SK-N-MC (cell line): ENCODE measurements at regions not wholly inside any gene's neighbourhood (a gene's known extent, or its start where the extent isn't known, plus 50 kb on each side); places are given as distances from the start of the nearest gene placed in this dataset.

Experiments
- DNase-seq: peaks from one replicate; pipeline ENCODE4 v3.0.0-alpha.2; 2011; ENCODE audit warnings: low read depth, low spot score
- H3K27ac ChIP-seq: fragments of 200-600 bp; sonication (generic); 2 replicates; pipeline ENCODE4 v1.5.1; 2016; ENCODE audit warnings: mixed run types
- H3K36me3 ChIP-seq: fragments of 200-600 bp; sonication (generic); 2 replicates; pipeline ENCODE4 v1.6.1; 2017; ENCODE audit warnings: antibody characterized with exemption, low read length, mixed read lengths; ENCODE audit not compliant: insufficient read depth
- H3K4me3 ChIP-seq: fragments of 200-600 bp; sonication (generic); 2 replicates; pipeline ENCODE4 v1.5.1; 2016
- H3K9ac ChIP-seq: fragments of 200-600 bp; sonication (generic); 2 replicates; pipeline ENCODE4 v1.8.0; 2017; ENCODE audit warnings: mixed run types, mixed read lengths; ENCODE audit not compliant: insufficient read length
- H3K9me3 ChIP-seq: fragments of 200-600 bp; sonication (generic); 2 replicates; pipeline ENCODE4 v1.6.1; 2017; ENCODE audit warnings: low read depth, mild to moderate bottlenecking, antibody characterized with exemption, low read length, moderate library complexity, mixed read lengths
- EZH2 ChIP-seq: fragments of 200-600 bp; sonication (generic); IDR thresholded peaks from one replicate; pipeline ENCODE4 v1.6.1; 2017; ENCODE audit warnings: antibody characterized with exemption
- FOXP2 ChIP-seq: optimal IDR thresholded peaks from 2 replicates; pipeline ENCODE3; 2011; ENCODE audit warnings: mild to moderate bottlenecking, moderate library complexity; ENCODE audit not compliant: insufficient read depth; ENCODE audit errors: extremely low read length, control extremely low read depth
- POLR2AphosphoS5 ChIP-seq: IDR thresholded peaks from 2 replicates; pipeline ENCODE4 v1.6.1; 2012; ENCODE audit warnings: mild to moderate bottlenecking, low read depth, low read length, borderline replicate concordance

- DNase-seq: no peak
- no peaks in the 10 kb centered on the region for H3K9me3 ChIP-seq
- no peak overlapping the region for H3K9ac ChIP-seq
- H3K36me3 ChIP-seq: no peaks in the 10 kb centered on the region
- TF ChIP-seq FOXP2: no peak
- no peak for TF ChIP-seq EZH2
- no peak for TF ChIP-seq POLR2AphosphoS5
- no peak overlapping the region for H3K4me3 ChIP-seq
- H3K27ac ChIP-seq: no peak overlapping the region
Observed at GRCh38 chr1:232695621-232696385, 65.9 kb upstream of the SIPA1L2 start.

- TF ChIP-seq POLR2AphosphoS5 (no peak), EZH2 (no peak), FOXP2 (no peak)
- H3K9me3 ChIP-seq: no peaks in the 10 kb centered on the region
- no peak overlapping the region for H3K9ac ChIP-seq
- no peak overlapping the region for H3K27ac ChIP-seq
- no peaks in the 10 kb centered on the region for H3K36me3 ChIP-seq
- H3K4me3 ChIP-seq: no peak overlapping the region
- no peak for DNase-seq
Observed at GRCh38 chr1:232696466-232696865, 66.5 kb upstream of the SIPA1L2 start.

- TF ChIP-seq FOXP2: no peak
- Histone ChIP-seq H3K4me3 (no peak overlapping the region), H3K9ac (no peak overlapping the region)
Observed at GRCh38 chr1:232697187-232697822, 67.4 kb upstream of the SIPA1L2 start.

GRCh38 chr1:232699814-232700213 lies 69.9 kb upstream of the SIPA1L2 start:
- Histone ChIP-seq H3K9ac (no peak overlapping the region), H3K9me3 (no peaks in the 10 kb centered on the region), H3K27ac (no peak overlapping the region), H3K36me3 (no peaks in the 10 kb centered on the region), H3K4me3 (no peak overlapping the region)
- DNase-seq: no peak
- no peak for TF ChIP-seq POLR2AphosphoS5
- no peak for TF ChIP-seq EZH2
- no peak for TF ChIP-seq FOXP2

More at GRCh38 chr1:232697187-232697822, 67.4 kb upstream of the SIPA1L2 start:
- Histone ChIP-seq H3K27ac (no peak overlapping the region), H3K36me3 (no peaks in the 10 kb centered on the region), H3K9me3 (no peaks in the 10 kb centered on the region)
- DNase-seq: no peak

DNA sequence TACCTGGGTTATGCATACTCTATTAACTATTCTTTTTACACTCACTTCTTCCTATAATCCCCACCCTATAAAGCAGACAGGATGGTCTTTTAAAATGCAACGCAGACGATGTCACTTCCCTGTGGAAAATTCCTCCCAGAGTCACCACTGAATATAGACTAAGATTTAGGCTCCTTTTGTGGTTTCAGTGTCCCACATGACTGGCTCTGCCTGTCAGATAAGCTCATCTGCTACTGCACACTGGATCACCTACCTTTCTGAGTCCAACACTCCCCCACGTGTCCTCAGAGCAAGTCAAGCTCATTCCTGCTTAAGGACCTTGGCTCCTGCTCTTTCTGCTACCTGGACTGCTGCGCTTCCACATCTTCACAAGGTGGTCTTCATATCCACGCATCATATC lies 73.0 kb upstream of the SIPA1L2 start:
- DNase-seq: no peak
- Histone ChIP-seq H3K9ac (no peak overlapping the region), H3K36me3 (no peaks in the 10 kb centered on the region), H3K9me3 (no peaks in the 10 kb centered on the region), H3K4me3 (no peak overlapping the region), H3K27ac (no peak overlapping the region)
- no peak for TF ChIP-seq POLR2AphosphoS5
- no peak for TF ChIP-seq FOXP2
- no peak for TF ChIP-seq EZH2

DNA sequence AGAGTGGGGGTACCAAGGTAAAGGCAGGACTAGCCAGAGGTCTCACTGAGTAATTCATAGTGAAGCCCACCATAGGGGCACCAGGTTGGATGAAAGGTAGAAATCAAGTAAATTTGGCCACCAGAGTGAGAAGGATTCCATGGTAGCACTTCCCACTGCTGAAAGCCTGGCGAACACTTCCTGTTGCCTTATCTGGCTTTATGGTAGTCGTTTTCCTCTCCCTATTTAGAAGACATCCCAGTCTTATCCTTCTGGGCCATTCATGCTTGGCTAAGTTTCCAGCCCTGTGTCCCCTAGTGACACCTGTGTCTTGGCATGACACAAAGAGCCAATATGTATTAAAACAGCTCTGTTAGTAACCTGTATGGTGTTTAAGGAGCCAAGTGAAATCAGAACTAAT lies 74.3 kb upstream of the SIPA1L2 start:
- TF ChIP-seq EZH2 (no peak), FOXP2 (no peak), POLR2AphosphoS5 (no peak)
- Histone ChIP-seq H3K36me3 (no peaks in the 10 kb centered on the region), H3K4me3 (no peak overlapping the region), H3K27ac (no peak overlapping the region), H3K9me3 (no peaks in the 10 kb centered on the region), H3K9ac (no peak overlapping the region)
- no peak for DNase-seq

DNA sequence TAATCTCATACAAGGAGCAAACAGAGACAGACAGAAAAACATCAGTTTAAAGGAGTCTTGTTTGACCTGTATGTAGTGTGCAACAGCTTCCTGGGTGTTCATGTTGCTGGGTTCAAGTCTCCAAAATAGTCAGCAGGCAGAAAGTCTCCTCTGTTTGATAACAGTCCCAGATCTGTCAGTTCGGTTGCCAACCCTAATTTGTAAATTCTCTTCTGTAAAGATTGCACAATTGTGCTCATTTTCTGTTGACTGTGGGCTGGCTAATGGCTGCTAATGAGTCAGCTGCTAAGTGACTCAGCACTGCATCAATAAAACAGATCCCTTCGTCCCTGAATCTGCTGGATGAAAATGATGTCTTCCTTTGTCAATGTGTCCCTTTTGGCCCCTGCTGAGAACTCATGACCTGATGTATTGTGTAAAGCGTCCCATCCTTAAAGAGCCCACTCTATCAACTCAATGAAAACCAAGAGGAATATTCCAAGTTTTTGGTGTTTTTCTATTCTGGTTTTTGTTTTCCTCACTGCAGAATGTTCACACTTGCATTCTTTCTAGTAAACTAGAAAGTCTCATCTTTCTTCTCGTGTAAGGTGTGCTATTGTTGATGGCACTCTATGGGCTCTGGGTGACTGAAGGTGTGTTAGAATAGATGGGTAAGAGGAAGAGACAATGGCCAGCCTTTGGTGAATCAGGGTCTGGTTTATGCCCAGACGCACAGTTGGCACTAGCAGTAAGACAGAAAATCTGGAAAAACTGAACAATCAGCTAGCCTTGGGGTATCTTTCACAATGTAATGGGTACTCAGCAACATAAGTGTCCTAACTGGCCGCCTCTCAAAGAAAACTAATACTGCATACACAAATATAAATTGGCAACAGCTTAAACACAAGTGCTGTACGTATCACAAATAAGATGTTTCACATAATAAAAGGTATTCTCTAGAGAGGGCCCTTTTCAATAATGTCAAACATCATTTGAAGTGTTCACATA lies 75.1 kb upstream of the SIPA1L2 start:
- Histone ChIP-seq H3K9me3 (no peaks in the 10 kb centered on the region), H3K27ac (no peak overlapping the region), H3K9ac (no peak overlapping the region), H3K4me3 (no peak overlapping the region), H3K36me3 (no peaks in the 10 kb centered on the region)
- TF ChIP-seq FOXP2 (no peak), POLR2AphosphoS5 (no peak), EZH2 (no peak)
- no peak for DNase-seq

DNA sequence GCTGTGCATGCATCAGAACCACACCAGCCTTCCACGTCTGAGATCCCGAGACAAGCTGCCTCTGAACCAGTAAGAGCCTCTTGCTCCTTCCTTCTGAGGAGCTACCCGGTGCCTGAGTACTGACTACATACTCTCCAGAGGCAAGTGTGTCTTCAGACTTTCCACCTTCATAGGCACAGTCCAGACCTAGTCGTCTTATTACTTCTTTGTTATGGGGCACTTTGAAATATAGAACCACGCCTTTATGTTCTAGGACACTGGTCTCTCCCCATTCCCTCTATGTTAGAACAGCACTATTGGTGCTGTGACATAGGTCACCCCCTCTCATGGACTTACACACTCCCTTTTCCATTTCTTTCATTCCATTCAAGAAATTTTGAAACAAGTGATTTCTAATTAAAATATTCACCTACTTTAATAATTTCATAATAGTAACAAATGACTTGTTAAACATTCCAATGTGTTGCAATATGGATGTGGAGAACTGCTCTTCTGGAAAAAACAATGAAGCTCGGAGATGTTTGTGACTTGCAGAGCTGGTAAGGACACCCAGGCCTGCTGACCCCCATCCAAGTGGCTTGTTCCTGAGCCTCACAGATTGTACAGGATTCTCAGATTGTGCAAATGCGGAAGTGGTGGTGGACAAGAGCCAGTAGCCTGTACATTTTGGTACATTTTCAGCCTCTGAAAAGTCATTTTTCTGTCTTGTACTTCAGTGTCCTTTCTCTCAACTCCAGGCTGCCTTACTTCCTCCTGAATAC lies 76.1 kb upstream of the SIPA1L2 start:
- DNase-seq: no peak

More for the DNA sequence above, 76.1 kb upstream of the SIPA1L2 start:
- Histone ChIP-seq H3K36me3 (no peaks in the 10 kb centered on the region), H3K4me3 (no peak overlapping the region), H3K9ac (no peak overlapping the region), H3K27ac (no peak overlapping the region), H3K9me3 (no peaks in the 10 kb centered on the region)
- TF ChIP-seq EZH2 (no peak), POLR2AphosphoS5 (no peak), FOXP2 (no peak)
